HG03460 (cell line): ENCODE measurements at regions not wholly inside any gene's neighbourhood (a gene's known extent, or its start where the extent isn't known, plus 50 kb on each side); places are given as distances from the start of the nearest gene placed in this dataset.
"Not testable (repeated sequence)": the region's sequence is repeated elsewhere in the genome, so short reads cannot be mapped to it uniquely, and the experiment has no call there.

Experiments used
- ATAC-seq: cut with Tn5 transposase; IDR thresholded peaks from one replicate; pipeline ENCODE4 v1.9.1; 2021; ENCODE audit not compliant: unreplicated experiment

GRCh38 chr2:53211201-53211774, 556.3 kb upstream of the CHAC2 start:
- ATAC-seq: no peak

- ATAC-seq: no peak
Measured at GRCh38 chr2:53210538-53210937, 557.1 kb upstream of the CHAC2 start.

- ATAC-seq: no peak
Measured at GRCh38 chr2:53209679-53210458, 557.7 kb upstream of the CHAC2 start.

- ATAC-seq: no peak
Measured at GRCh38 chr2:53208815-53209214, 558.8 kb upstream of the CHAC2 start.

- not testable (repeated sequence) for ATAC-seq
Measured at GRCh38 chr2:53206226-53206625, 561.4 kb upstream of the CHAC2 start.

GRCh38 chr2:53202063-53202462, 565.5 kb upstream of the CHAC2 start:
- no peak for ATAC-seq

GRCh38 chr2:53200072-53200471, 567.5 kb upstream of the CHAC2 start:
- ATAC-seq: no peak

GRCh38 chr2:53188851-53189510, 578.6 kb upstream of the CHAC2 start:
- ATAC-seq: no peak

- no peak for ATAC-seq
Measured at GRCh38 chr2:53183581-53183980, 584.0 kb upstream of the CHAC2 start.

- no peak for ATAC-seq
Measured at GRCh38 chr2:53182601-53183000, 585.0 kb upstream of the CHAC2 start.

GRCh38 chr2:53181759-53182158, 585.8 kb upstream of the CHAC2 start:
- no peak for ATAC-seq

GRCh38 chr2:53177327-53177726, 590.3 kb upstream of the CHAC2 start:
- ATAC-seq: no peak

GRCh38 chr2:53174539-53174938, 593.1 kb upstream of the CHAC2 start:
- no peak for ATAC-seq

GRCh38 chr2:53173698-53174455, 593.7 kb upstream of the CHAC2 start:
- no peak for ATAC-seq

GRCh38 chr2:53173091-53173490, 594.5 kb upstream of the CHAC2 start:
- ATAC-seq: no peak

- no peak for ATAC-seq
Measured at GRCh38 chr2:53170466-53170865, 597.1 kb upstream of the CHAC2 start.

- ATAC-seq: no peak
Measured at GRCh38 chr2:53167227-53167626, 600.4 kb upstream of the CHAC2 start.

GRCh38 chr2:53150146-53150545, 617.5 kb upstream of the CHAC2 start:
- ATAC-seq: no peak

- no peak for ATAC-seq
Measured at GRCh38 chr2:53148221-53148620, 619.4 kb upstream of the CHAC2 start.

- ATAC-seq: no peak
Measured at GRCh38 chr2:53131416-53131815, 636.2 kb upstream of the CHAC2 start.

- no peak for ATAC-seq
Measured at GRCh38 chr2:53130441-53130943, 637.1 kb upstream of the CHAC2 start.
